ENCODE measurements at regions not wholly inside any gene's neighbourhood (a gene's known extent, or its start where the extent isn't known, plus 50 kb on each side); places are given as distances from the start of the nearest gene placed in this dataset.

DNA sequence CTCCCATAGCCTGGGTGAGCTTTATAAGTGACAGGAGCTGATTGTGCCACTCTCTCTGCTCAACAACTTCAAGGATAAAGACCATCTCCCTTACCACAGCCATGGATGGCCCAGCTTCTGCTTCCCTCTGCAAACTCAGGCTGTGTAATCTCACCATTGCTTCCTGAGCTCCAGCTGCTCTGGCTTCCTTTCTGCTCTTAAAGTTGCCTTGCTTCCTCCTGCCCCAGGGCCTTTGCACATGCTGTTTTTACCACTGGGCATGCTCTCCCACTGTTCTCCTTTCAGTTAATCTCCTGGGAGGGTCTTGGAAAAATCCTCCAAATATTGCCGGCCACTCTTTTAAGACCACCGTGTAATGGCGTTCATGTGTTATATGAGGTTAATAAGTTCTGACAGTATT is 265.1 kb upstream of the C16orf82 start:
- Histone ChIP-seq H3K36me3 (ENCODE audit: control insufficient read depth, low read length) (no peaks in the 10 kb centered on the region), H4K20me1 (ENCODE audit: control insufficient read depth, insufficient read depth, low read depth, low read length) (no peaks in the 10 kb centered on the region), H3K27ac (ENCODE audit: low read depth, low read length) (no peak overlapping the region), H3K4me3 (ENCODE audit: low read length) (no peak overlapping the region), H3K27me3 (ENCODE audit: control insufficient read depth, low read length) (0 out of 2 replicates have a peak, but pooled peaks cover 3% of the 10 kb centered on the region), H3F3A (ENCODE audit: control insufficient read depth, insufficient read depth) (no peaks in the 10 kb centered on the region), H3K9me2 (replicated peaks; ENCODE audit: control insufficient read depth, low read length) (no peaks in the 10 kb centered on the region), H3K4me2 (ENCODE audit: low read length) (no peak overlapping the region), H3K79me2 (ENCODE audit: control insufficient read depth, low read length) (no peaks in the 10 kb centered on the region), H3K9me3 (ENCODE audit: control insufficient read depth, insufficient read depth, low read length) (no peaks in the 10 kb centered on the region), H3K4me1 (ENCODE audit: control insufficient read depth, low read length) (no peaks in the 10 kb centered on the region)
- TF ChIP-seq, protein P1, sequence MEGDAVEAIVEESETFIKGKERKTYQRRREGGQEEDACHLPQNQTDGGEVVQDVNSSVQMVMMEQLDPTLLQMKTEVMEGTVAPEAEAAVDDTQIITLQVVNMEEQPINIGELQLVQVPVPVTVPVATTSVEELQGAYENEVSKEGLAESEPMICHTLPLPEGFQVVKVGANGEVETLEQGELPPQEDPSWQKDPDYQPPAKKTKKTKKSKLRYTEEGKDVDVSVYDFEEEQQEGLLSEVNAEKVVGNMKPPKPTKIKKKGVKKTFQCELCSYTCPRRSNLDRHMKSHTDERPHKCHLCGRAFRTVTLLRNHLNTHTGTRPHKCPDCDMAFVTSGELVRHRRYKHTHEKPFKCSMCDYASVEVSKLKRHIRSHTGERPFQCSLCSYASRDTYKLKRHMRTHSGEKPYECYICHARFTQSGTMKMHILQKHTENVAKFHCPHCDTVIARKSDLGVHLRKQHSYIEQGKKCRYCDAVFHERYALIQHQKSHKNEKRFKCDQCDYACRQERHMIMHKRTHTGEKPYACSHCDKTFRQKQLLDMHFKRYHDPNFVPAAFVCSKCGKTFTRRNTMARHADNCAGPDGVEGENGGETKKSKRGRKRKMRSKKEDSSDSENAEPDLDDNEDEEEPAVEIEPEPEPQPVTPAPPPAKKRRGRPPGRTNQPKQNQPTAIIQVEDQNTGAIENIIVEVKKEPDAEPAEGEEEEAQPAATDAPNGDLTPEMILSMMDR (IDR thresholded peaks at IDR 0.05; ENCODE audit: low read depth, low read length, poor library complexity, severe bottlenecking), result no peak
- no peak for TF ChIP-seq EZH2phosphoT487 (IDR thresholded peaks at IDR 0.05; ENCODE audit: borderline replicate concordance, low read length)

DNA sequence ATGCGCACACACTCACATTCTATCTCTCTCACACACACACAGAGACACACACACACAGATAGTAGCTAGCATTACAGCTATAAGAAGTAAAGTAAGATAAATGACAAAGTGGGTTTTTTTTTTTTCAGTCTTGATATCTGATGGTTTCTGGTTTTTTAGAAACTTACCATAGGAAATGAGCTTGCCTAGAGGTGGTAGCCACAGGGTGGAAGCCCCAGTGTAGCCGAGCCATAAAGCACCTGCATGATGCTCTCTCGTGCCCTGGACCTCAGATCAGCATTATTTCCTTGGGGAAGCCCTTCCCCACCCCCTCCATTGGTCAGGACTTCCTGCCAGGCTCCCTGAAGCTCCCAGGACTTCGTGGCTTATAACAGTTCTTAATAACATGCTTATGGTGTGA is 264.3 kb upstream of the C16orf82 start:
- H3K4me3 ChIP-seq (ENCODE audit: low read length), result no peak overlapping the region
- H3K36me3 ChIP-seq (ENCODE audit: control insufficient read depth, low read length), result no peaks in the 10 kb centered on the region
- H3K9me2 ChIP-seq (replicated peaks; ENCODE audit: control insufficient read depth, low read length), result no peaks in the 10 kb centered on the region
- no peaks in the 10 kb centered on the region for H3F3A ChIP-seq (ENCODE audit: control insufficient read depth, insufficient read depth)
- 0 out of 2 replicates have a peak, but pooled peaks cover 3% of the 10 kb centered on the region for H3K27me3 ChIP-seq (ENCODE audit: control insufficient read depth, low read length)
- H3K27ac ChIP-seq (ENCODE audit: low read depth, low read length), result no peak overlapping the region
- no peaks in the 10 kb centered on the region for H3K79me2 ChIP-seq (ENCODE audit: control insufficient read depth, low read length)
- H3K4me2 ChIP-seq (ENCODE audit: low read length), result no peak overlapping the region
- no peak for TF ChIP-seq EZH2phosphoT487 (IDR thresholded peaks at IDR 0.05; ENCODE audit: borderline replicate concordance, low read length)
- TF ChIP-seq, protein P1 (IDR thresholded peaks at IDR 0.05; ENCODE audit: low read depth, low read length, poor library complexity, severe bottlenecking), result no peak
- H3K4me1 ChIP-seq (ENCODE audit: control insufficient read depth, low read length), result no peaks in the 10 kb centered on the region
- no peaks in the 10 kb centered on the region for H4K20me1 ChIP-seq (ENCODE audit: control insufficient read depth, insufficient read depth, low read depth, low read length)
- H3K9me3 ChIP-seq (ENCODE audit: control insufficient read depth, insufficient read depth, low read length), result no peaks in the 10 kb centered on the region

DNA sequence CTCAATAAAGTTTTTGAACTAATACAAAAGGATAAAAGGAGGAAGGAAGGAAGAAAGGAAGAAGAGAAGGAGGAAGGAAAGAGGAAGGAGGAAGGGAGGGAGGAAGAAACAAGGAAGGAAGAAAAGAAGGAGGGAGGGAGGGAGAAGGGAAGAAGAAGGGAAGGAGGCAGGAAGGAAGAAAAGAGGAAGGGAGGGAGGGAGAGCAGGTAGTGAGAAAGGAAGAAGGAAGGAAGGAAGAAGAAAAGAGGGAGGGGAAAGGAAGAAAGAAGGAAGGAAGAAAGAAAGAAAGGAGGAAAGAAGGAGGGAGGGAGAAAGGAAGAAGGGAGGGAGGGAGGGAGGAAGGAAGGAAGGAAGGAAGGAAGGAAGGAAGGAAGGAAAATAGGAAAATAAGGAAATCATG is 263.8 kb upstream of the C16orf82 start:
- Histone ChIP-seq H3K27ac (ENCODE audit: low read depth, low read length) (no peak overlapping the region), H3K4me1 (ENCODE audit: control insufficient read depth, low read length) (no peaks in the 10 kb centered on the region), H3K79me2 (ENCODE audit: control insufficient read depth, low read length) (no peaks in the 10 kb centered on the region), H3K4me3 (ENCODE audit: low read length) (no peak overlapping the region), H3F3A (ENCODE audit: control insufficient read depth, insufficient read depth) (no peaks in the 10 kb centered on the region), H3K27me3 (ENCODE audit: control insufficient read depth, low read length) (0 out of 2 replicates have a peak, but pooled peaks cover 3% of the 10 kb centered on the region), H3K4me2 (ENCODE audit: low read length) (no peak overlapping the region), H3K9me3 (ENCODE audit: control insufficient read depth, insufficient read depth, low read length) (no peaks in the 10 kb centered on the region), H4K20me1 (ENCODE audit: control insufficient read depth, insufficient read depth, low read depth, low read length) (no peaks in the 10 kb centered on the region), H3K9me2 (replicated peaks; ENCODE audit: control insufficient read depth, low read length) (no peaks in the 10 kb centered on the region), H3K36me3 (ENCODE audit: control insufficient read depth, low read length) (no peaks in the 10 kb centered on the region)
- no peak for TF ChIP-seq EZH2phosphoT487 (IDR thresholded peaks at IDR 0.05; ENCODE audit: borderline replicate concordance, low read length)
- TF ChIP-seq, protein P1 (IDR thresholded peaks at IDR 0.05; ENCODE audit: low read depth, low read length, poor library complexity, severe bottlenecking), result no peak
